SK-N-SH treated with all-trans-retinoic acid at 6 μM for 48 hours (cell line): ENCODE measurements at regions not wholly inside any gene's neighbourhood (a gene's known extent, or its start where the extent isn't known, plus 50 kb on each side); places are given as distances from the start of the nearest gene placed in this dataset.

Source experiments
- ATAC-seq: fragments of 200-7000 bp; cut with Tn5 transposase; 3 replicates; pipeline ENCODE4 v1.9.1; 2020; ENCODE audit warnings: mild to moderate bottlenecking, moderate library complexity
- ARNTL ChIP-seq: fragments of 450-650 bp; formaldehyde crosslinking; IDR thresholded peaks from 2 replicates; pipeline ENCODE4 v1.5.0; 2020; ENCODE audit warnings: low read depth, mild to moderate bottlenecking, moderate library complexity, borderline replicate concordance
- CREB5 ChIP-seq: fragments of 250-450 bp; sonication (Bioruptor Pico); IDR thresholded peaks from 2 replicates; pipeline ENCODE4 v1.5.1; 2020; ENCODE audit warnings: low read depth, mild to moderate bottlenecking, moderate library complexity
- CSDC2 ChIP-seq: fragments of 250-450 bp; sonication (Bioruptor Pico); IDR thresholded peaks from 2 replicates; pipeline ENCODE4 v1.5.0; 2020; ENCODE audit warnings: mild to moderate bottlenecking, moderate library complexity
- CSRNP3 ChIP-seq: fragments of 250-450 bp; sonication (Bioruptor Pico); IDR thresholded peaks from 2 replicates; pipeline ENCODE4 v1.5.1; 2021; ENCODE audit warnings: mild to moderate bottlenecking, moderate library complexity
- ESRRG ChIP-seq: fragments of 250-450 bp; sonication (Bioruptor Pico); IDR thresholded peaks from 2 replicates; pipeline ENCODE4 v1.6.1; 2021; ENCODE audit warnings: mild to moderate bottlenecking
- GLIS3 ChIP-seq: fragments of 250-450 bp; sonication (Bioruptor Pico); IDR thresholded peaks from 2 replicates; pipeline ENCODE4 v1.5.0; 2020; ENCODE audit warnings: mild to moderate bottlenecking, moderate library complexity
- ISL1 ChIP-seq: fragments of 250-450 bp; sonication (Bioruptor Pico); IDR thresholded peaks from 2 replicates; pipeline ENCODE4 v2.1.2; 2022; ENCODE audit warnings: mild to moderate bottlenecking, moderate library complexity
- OSR1 ChIP-seq: fragments of 250-450 bp; sonication (Bioruptor Pico); IDR thresholded peaks from 2 replicates; pipeline ENCODE4 v1.8.0; 2022; ENCODE audit warnings: moderate library complexity, mild to moderate bottlenecking, inconsistent platforms
- POU6F1 ChIP-seq: fragments of 250-450 bp; sonication (Bioruptor Pico); IDR thresholded peaks from 2 replicates; pipeline ENCODE4 v1.8.0; 2021; ENCODE audit warnings: low read depth, mild to moderate bottlenecking, moderate library complexity, borderline replicate concordance
- PPARA ChIP-seq: fragments of 250-450 bp; sonication (Bioruptor Pico); IDR thresholded peaks from 2 replicates; pipeline ENCODE4 v1.5.0; 2020; ENCODE audit warnings: mild to moderate bottlenecking, borderline replicate concordance
- RARB ChIP-seq: fragments of 250-450 bp; sonication (Bioruptor Pico); IDR thresholded peaks from 2 replicates; pipeline ENCODE4 v1.8.0; 2021; ENCODE audit warnings: mild to moderate bottlenecking, moderate library complexity
- SNAI2 ChIP-seq: fragments of 250-450 bp; sonication (Bioruptor Pico); IDR thresholded peaks from 2 replicates; pipeline ENCODE4 v1.5.0; 2020; ENCODE audit warnings: mild to moderate bottlenecking, moderate library complexity
- TCF4 ChIP-seq: fragments of 250-450 bp; sonication (Bioruptor Pico); IDR thresholded peaks from 2 replicates; pipeline ENCODE4 v1.8.0; 2021; ENCODE audit warnings: mild to moderate bottlenecking, moderate library complexity, borderline replicate concordance
- TOX ChIP-seq: fragments of 250-450 bp; sonication (Bioruptor Pico); IDR thresholded peaks from 2 replicates; pipeline ENCODE4 v1.8.0; 2021; ENCODE audit warnings: mild to moderate bottlenecking, moderate library complexity, borderline replicate concordance
- TSHZ2 ChIP-seq: fragments of 250-450 bp; sonication (Bioruptor Pico); IDR thresholded peaks from 2 replicates; pipeline ENCODE4 v1.5.0; 2020; ENCODE audit warnings: mild to moderate bottlenecking, moderate library complexity
- ZC3H10 ChIP-seq: fragments of 250-450 bp; sonication (Bioruptor Pico); IDR thresholded peaks from 2 replicates; pipeline ENCODE4 v1.5.1; 2021; ENCODE audit warnings: mild to moderate bottlenecking, moderate library complexity
- ZFP3 ChIP-seq: fragments of 250-450 bp; sonication (Bioruptor Pico); IDR thresholded peaks from 2 replicates; pipeline ENCODE4 v1.5.0; 2020; ENCODE audit warnings: mild to moderate bottlenecking, moderate library complexity
- ZFP30 ChIP-seq: fragments of 450-650 bp; formaldehyde crosslinking; IDR thresholded peaks from 2 replicates; pipeline ENCODE4 v1.5.0; 2022; ENCODE audit warnings: mild to moderate bottlenecking, moderate library complexity
- ZNF565 ChIP-seq: fragments of 450-650 bp; formaldehyde crosslinking; conservative IDR thresholded peaks from 2 replicates; pipeline ENCODE4 v1.5.0; 2020; ENCODE audit warnings: low read depth, mild to moderate bottlenecking, moderate library complexity

GRCh38 chr10:3968727-3969126 lies 183.7 kb upstream of the KLF6 start:
- TF ChIP-seq ZFP30 (CRISPR knock-in tag), result no peak
- TF ChIP-seq TSHZ2 (CRISPR knock-in tag), result no peak
- no peak for TF ChIP-seq CSDC2 (CRISPR knock-in tag)
- no peak for TF ChIP-seq SNAI2
- ATAC-seq, result no peak

- TF ChIP-seq ZFP3 (CRISPR knock-in tag), result no peak
- TF ChIP-seq ARNTL (CRISPR knock-in tag), result no peak
- TF ChIP-seq POU6F1 (CRISPR knock-in tag), result no peak
- no peak for TF ChIP-seq TSHZ2 (CRISPR knock-in tag)
- TF ChIP-seq CREB5 (CRISPR knock-in tag), result no peak
- TF ChIP-seq ZC3H10, result no peak
- TF ChIP-seq SNAI2, result no peak
- TF ChIP-seq ESRRG (CRISPR knock-in tag), result no peak
- TF ChIP-seq CSDC2 (CRISPR knock-in tag), result no peak
- no peak for TF ChIP-seq GLIS3 (CRISPR knock-in tag)
- no peak for TF ChIP-seq RARB (CRISPR knock-in tag)
- no peak for TF ChIP-seq ZNF565 (CRISPR knock-in tag)
- TF ChIP-seq TCF4 (CRISPR knock-in tag), result no peak
- TF ChIP-seq OSR1 (CRISPR knock-in tag), result no peak
- TF ChIP-seq CSRNP3, result no peak
- no peak for TF ChIP-seq ZFP30 (CRISPR knock-in tag)
- no peak for ATAC-seq
Observed at GRCh38 chr10:3964516-3964915, 179.5 kb upstream of the KLF6 start.

- TF ChIP-seq ESRRG (CRISPR knock-in tag), result no peak
- TF ChIP-seq OSR1 (CRISPR knock-in tag), result no peak
- TF ChIP-seq RARB (CRISPR knock-in tag), result no peak
- no peak for TF ChIP-seq CREB5 (CRISPR knock-in tag)
- no peak for TF ChIP-seq GLIS3 (CRISPR knock-in tag)
- no peak for TF ChIP-seq ZFP3 (CRISPR knock-in tag)
- no peak for TF ChIP-seq ISL1 (CRISPR knock-in tag)
- TF ChIP-seq PPARA (CRISPR knock-in tag), result no peak
- no peak for TF ChIP-seq CSDC2 (CRISPR knock-in tag)
- TF ChIP-seq TOX (CRISPR knock-in tag), result no peak
- TF ChIP-seq, all 23 proteins: peak for 0
Observed at GRCh38 chr10:3963191-3963673, 178.2 kb upstream of the KLF6 start.

More at GRCh38 chr10:3963191-3963673, 178.2 kb upstream of the KLF6 start:
- no peak for ATAC-seq
